Vagina (tissue), 2 donors: ENCODE measurements at regions not wholly inside any gene's neighbourhood (a gene's known extent, or its start where the extent isn't known, plus 50 kb on each side); places are given as distances from the start of the nearest gene placed in this dataset.
"Not testable (repeated sequence)": the region's sequence is repeated elsewhere in the genome, so short reads cannot be mapped to it uniquely, and the experiment has no call there.

Source experiments
- DNase-seq, 2 donors: peaks; one replicate each; pipeline ENCODE4 v3.0.0-alpha.2; 2017; ENCODE audit errors: extremely low spot score in 2 of 2
- H3K27ac ChIP-seq: fragments of 200-600 bp; sonication (generic); one replicate; pipeline ENCODE4 v1.5.1; 2019
- H3K27me3 ChIP-seq: fragments of 200-600 bp; sonication (generic); one replicate; pipeline ENCODE4 v1.5.1; 2019
- H3K36me3 ChIP-seq, 2 donors: fragments of 200-600 bp; sonication (generic); one replicate each; pipeline ENCODE4 v1.5.1; 2017 to 2019
- H3K4me1 ChIP-seq: fragments of 200-600 bp; sonication (generic); one replicate; pipeline ENCODE4 v1.5.1; 2019
- H3K4me3 ChIP-seq, 2 donors: fragments of 200-600 bp; sonication (generic); 1 replicate in 1 of 2; 2 replicates in 1 of 2; pipeline ENCODE4 v1.5.1; 2016 to 2019
- H3K9me3 ChIP-seq: fragments of 200-600 bp; sonication (generic); one replicate; pipeline ENCODE4 v1.5.1; 2019
- POLR2A ChIP-seq, 2 donors: fragments of 450-650 bp; IDR thresholded peaks; one replicate each; pipeline ENCODE4 v1.6.1; 2017; ENCODE audit warnings: antibody characterized with exemption in 2 of 2, mild to moderate bottlenecking in 2 of 2, moderate library complexity in 2 of 2
- POLR2AphosphoS5 ChIP-seq, 2 donors: sonication (generic); formaldehyde crosslinking; IDR thresholded peaks; one replicate each; pipeline ENCODE4 v1.9.0; 2017; ENCODE audit warnings: antibody characterized with exemption in 2 of 2, mild to moderate bottlenecking in 2 of 2, low read depth in 1 of 2; ENCODE audit not compliant: insufficient read depth in 1 of 2
- intact Hi-C: fragments of 100-400 bp; cut with DNase I; formaldehyde crosslinking; loops from one replicate; pipeline ENCODE4 v1.15.1; 2023
- TF ChIP-seq, protein P1 (sequence below), 3 experiments: fragments of 450-650 bp in 2 of 3; fragments of 200-600 bp in 1 of 3; sonication (generic) in 1 of 3; IDR thresholded peaks; one replicate each; pipeline ENCODE4 v1.5.1; 2017 to 2019; ENCODE audit warnings: antibody characterized with exemption in 3 of 3, mild to moderate bottlenecking in 2 of 3, moderate library complexity in 2 of 3

DNA sequence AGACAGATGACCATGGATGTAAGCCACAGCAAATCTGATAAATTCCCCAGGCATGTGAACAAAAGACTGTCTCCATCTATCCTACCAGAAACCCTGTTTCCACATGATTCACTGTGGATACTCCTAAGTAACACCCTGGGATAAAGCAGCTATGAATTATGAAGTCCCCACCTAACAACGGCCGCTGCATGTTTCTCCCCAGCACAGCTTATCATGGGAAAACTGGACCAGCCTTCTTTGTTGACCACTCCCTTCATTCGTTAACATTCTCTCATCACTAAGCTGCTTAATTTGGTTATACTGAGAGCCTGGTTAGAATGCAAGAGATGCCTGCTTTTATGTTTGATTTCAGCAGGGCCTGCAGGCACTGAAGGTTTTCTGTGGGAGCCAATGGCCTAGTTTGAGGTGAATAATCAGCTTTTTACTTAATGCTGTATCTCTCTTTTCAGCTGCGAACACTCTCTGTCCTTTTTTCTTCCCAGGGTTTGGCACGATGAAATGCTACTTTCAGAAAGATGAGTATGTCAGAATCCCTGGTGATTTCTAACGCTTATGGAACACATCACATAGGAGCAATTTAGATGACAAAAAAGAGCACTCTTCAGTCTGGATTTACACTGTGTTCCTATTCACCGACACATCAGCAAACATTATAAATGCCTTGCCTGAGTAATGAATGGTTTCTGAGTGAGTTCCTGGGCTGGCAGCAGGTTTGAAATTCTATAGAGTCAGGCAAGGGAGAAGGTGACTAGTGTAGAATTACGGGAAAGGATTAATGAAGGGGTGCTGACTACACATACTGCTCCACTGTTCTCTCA, 318.4 kb upstream of the ZNF608 start:
- Histone ChIP-seq H3K27ac (no peak overlapping the region), H3K4me3 (no peak overlapping the region), H3K4me1 (no peaks in the 10 kb centered on the region), H3K27me3 (no peaks in the 10 kb centered on the region), H3K36me3 (no peaks in the 10 kb centered on the region), H3K9me3 (no peaks in the 10 kb centered on the region)
- no peak for DNase-seq
- intact Hi-C loops: no loop called here
- TF ChIP-seq POLR2AphosphoS5 (IDR thresholded peaks at IDR 0.05; ENCODE audit: insufficient read depth in 1 of 2, low read depth in 1 of 2) (no peak), POLR2A (IDR thresholded peaks at IDR 0.05) (no peak)
- TF ChIP-seq, protein P1, sequence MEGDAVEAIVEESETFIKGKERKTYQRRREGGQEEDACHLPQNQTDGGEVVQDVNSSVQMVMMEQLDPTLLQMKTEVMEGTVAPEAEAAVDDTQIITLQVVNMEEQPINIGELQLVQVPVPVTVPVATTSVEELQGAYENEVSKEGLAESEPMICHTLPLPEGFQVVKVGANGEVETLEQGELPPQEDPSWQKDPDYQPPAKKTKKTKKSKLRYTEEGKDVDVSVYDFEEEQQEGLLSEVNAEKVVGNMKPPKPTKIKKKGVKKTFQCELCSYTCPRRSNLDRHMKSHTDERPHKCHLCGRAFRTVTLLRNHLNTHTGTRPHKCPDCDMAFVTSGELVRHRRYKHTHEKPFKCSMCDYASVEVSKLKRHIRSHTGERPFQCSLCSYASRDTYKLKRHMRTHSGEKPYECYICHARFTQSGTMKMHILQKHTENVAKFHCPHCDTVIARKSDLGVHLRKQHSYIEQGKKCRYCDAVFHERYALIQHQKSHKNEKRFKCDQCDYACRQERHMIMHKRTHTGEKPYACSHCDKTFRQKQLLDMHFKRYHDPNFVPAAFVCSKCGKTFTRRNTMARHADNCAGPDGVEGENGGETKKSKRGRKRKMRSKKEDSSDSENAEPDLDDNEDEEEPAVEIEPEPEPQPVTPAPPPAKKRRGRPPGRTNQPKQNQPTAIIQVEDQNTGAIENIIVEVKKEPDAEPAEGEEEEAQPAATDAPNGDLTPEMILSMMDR (IDR thresholded peaks at IDR 0.05): no peak

DNA sequence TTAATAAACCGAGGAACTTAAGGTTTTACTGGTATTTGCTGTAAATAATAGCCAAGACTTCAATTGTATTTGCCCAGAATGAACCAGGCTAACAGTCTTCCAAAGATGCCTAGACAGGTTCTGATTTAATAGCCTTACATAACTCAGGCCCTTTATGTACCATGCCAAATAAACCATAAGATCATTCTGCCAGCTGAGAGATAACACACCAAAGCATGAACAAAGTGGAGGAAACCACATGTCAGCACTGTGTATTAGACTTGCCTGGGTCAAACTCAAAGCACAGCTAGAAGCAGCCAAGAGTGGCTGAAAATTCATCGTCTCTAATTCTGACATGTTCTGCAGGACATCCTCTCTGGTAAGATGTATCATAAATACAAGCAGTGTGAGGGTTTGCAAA, 319.3 kb upstream of the ZNF608 start:
- Histone ChIP-seq H3K27ac (no peak overlapping the region), H3K27me3 (no peaks in the 10 kb centered on the region), H3K4me1 (no peaks in the 10 kb centered on the region), H3K36me3 (no peaks in the 10 kb centered on the region), H3K4me3 (no peak overlapping the region), H3K9me3 (no peaks in the 10 kb centered on the region)
- TF ChIP-seq POLR2A (IDR thresholded peaks at IDR 0.05): no peak
- TF ChIP-seq, protein P1 (IDR thresholded peaks at IDR 0.05): no peak
- no peak for TF ChIP-seq POLR2AphosphoS5 (IDR thresholded peaks at IDR 0.05; ENCODE audit: insufficient read depth in 1 of 2, low read depth in 1 of 2)
- no peak for DNase-seq
- intact Hi-C loops: no loop called here

DNA sequence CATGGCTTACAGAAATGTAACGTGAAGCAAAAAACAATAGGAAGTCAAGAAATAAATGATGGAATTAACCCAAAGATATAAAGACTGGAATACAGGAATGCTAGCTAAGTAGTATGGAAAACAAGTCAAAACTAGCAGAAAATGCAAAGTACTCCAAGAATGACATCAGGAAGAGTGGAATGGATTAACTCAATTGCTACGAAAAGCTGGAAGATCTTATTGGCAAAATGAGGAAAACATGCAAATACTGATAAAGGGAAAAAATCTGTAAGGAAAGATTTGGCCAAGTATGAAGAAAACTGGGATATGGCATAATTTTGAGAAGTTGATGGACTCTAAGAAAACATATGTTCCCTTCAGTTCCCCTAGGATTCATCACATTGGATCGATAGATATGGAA, 324.5 kb upstream of the ZNF608 start:
- Histone ChIP-seq H3K27me3 (no peaks in the 10 kb centered on the region), H3K27ac (no peak overlapping the region), H3K4me1 (no peaks in the 10 kb centered on the region), H3K4me3 (no peak overlapping the region), H3K9me3 (peaks cover 8% of the 10 kb centered on the region), H3K36me3 (no peaks in the 10 kb centered on the region)
- intact Hi-C loops: no loop called here
- no peak for DNase-seq
- TF ChIP-seq POLR2A (IDR thresholded peaks at IDR 0.05): no peak
- TF ChIP-seq, protein P1 (IDR thresholded peaks at IDR 0.05): no peak
- no peak for TF ChIP-seq POLR2AphosphoS5 (IDR thresholded peaks at IDR 0.05; ENCODE audit: insufficient read depth in 1 of 2, low read depth in 1 of 2)

DNA sequence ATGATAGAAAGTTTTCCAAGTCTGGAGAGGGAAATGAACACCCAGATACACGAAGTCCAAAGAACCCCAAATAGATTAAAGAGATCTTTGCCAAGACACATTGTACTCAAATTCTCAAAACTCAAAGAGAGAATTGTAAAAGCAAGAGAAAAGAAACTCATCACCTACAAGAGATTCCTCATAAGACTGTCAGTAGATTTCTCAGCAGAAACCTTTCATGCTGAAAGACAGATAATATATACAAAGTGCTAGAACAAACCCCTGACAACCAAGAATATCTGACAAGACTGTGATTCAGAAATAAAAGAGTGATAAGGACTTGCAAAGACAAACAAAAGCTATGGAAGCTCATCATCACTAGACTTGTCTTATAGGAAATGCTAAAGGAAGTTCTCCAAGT, 326.7 kb upstream of the ZNF608 start:
- Histone ChIP-seq H3K36me3 (no peaks in the 10 kb centered on the region), H3K4me1 (no peaks in the 10 kb centered on the region), H3K4me3 (no peak overlapping the region), H3K9me3 (peaks cover 8% of the 10 kb centered on the region), H3K27me3 (no peaks in the 10 kb centered on the region), H3K27ac (no peak overlapping the region)
- DNase-seq: no peak
- TF ChIP-seq, protein P1 (IDR thresholded peaks at IDR 0.05): no peak
- TF ChIP-seq POLR2A (IDR thresholded peaks at IDR 0.05) (no peak), POLR2AphosphoS5 (IDR thresholded peaks at IDR 0.05; ENCODE audit: insufficient read depth in 1 of 2, low read depth in 1 of 2) (no peak)
- intact Hi-C loops: no loop called here

DNA sequence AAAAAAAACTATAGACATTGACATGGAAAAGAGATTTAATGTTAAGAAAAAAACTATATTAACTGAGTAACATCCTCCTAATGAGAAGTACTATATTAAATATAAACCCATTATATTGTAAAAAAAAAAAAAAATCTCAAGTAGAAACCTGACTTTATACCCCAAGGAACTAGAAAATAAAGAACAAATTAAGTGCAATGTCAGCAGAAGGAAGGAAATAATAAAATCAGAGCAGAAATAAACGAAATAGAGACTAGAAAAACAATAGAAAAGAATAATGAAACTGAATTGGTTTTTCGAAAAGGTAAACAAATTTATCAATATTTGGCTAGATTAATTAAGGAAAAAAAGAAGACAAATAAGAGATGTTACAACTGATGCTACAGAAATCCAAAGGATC, 329.1 kb upstream of the ZNF608 start:
- TF ChIP-seq, protein P1 (IDR thresholded peaks at IDR 0.05): no peak
- TF ChIP-seq POLR2A (IDR thresholded peaks at IDR 0.05): no peak
- no peaks in the 10 kb centered on the region for H3K27me3 ChIP-seq

DNA sequence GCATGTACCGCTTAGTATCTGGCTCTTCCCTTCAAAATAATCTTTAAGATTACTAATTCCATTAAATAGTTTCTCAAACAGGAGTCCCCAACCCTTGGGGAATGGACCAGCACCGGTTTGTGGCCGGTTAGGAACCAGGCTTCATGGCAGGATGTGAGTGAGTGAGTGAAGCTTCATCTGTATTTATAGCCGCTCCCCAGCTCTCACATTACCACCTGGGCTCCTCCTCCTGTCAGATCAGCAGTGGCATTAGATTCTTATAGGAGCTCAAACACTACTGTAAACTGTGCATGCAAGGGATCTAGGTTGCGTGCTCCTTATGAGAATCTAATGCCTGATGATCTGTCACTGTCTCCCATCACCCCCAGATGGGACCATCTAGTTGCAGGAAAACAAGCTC, 332.6 kb upstream of the ZNF608 start:
- intact Hi-C loops, H3K4me1 ChIP-seq, H3K4me3 ChIP-seq, H3K27me3 ChIP-seq, H3K36me3 ChIP-seq, H3K9me3 ChIP-seq, DNase-seq, H3K27ac ChIP-seq: not testable (repeated sequence)

More for the DNA sequence above, 329.1 kb upstream of the ZNF608 start:
- no peak overlapping the region for H3K27ac ChIP-seq
- H3K36me3 ChIP-seq: no peaks in the 10 kb centered on the region
- no peak overlapping the region for H3K4me3 ChIP-seq
- intact Hi-C loops: no loop called here
- no peaks in the 10 kb centered on the region for H3K4me1 ChIP-seq
- no peak for DNase-seq
- peaks cover 8% of the 10 kb centered on the region for H3K9me3 ChIP-seq
